OCI-LY7 (cell line): ENCODE measurements at regions not wholly inside any gene's neighbourhood (a gene's known extent, or its start where the extent isn't known, plus 50 kb on each side); places are given as distances from the start of the nearest gene placed in this dataset.
"Not testable (repeated sequence)": the region's sequence is repeated elsewhere in the genome, so short reads cannot be mapped to it uniquely, and the experiment has no call there.

Experiments used
- CTCF ChIP-seq: fragments of 200-600 bp; sonication (generic); conservative IDR thresholded peaks from 2 replicates; pipeline ENCODE4 v1.5.1; 2014; ENCODE audit warnings: mild to moderate bottlenecking, antibody characterized with exemption, low read length, moderate library complexity, mixed read lengths
- EZH2phosphoT487 ChIP-seq: fragments of 200-600 bp; sonication (generic); IDR thresholded peaks from 2 replicates; pipeline ENCODE4 v1.6.1; 2018; ENCODE audit warnings: low read depth, borderline replicate concordance, mild to moderate bottlenecking, mixed run types, antibody characterized with exemption, low read length, moderate library complexity, mixed read lengths

- not testable (repeated sequence) for TF ChIP-seq CTCF, EZH2phosphoT487
These were observed 952.6 kb downstream of the STIM2 start for GRCh38 chr4:27813226-27813625.
